Breast epithelium (tissue), 3 donors: ENCODE measurements at regions not wholly inside any gene's neighbourhood (a gene's known extent, or its start where the extent isn't known, plus 50 kb on each side); places are given as distances from the start of the nearest gene placed in this dataset.

Experiments
- CTCF ChIP-seq, 3 donors: fragments of 450-650 bp; IDR thresholded peaks; one replicate each; pipeline ENCODE4 v1.5.1; 2016 to 2017; ENCODE audit warnings: antibody characterized with exemption in 3 of 3, mild to moderate bottlenecking in 3 of 3, moderate library complexity in 3 of 3
- POLR2A ChIP-seq: fragments of 450-650 bp; IDR thresholded peaks from one replicate; pipeline ENCODE4 v1.6.1; 2016; ENCODE audit warnings: antibody characterized with exemption, mild to moderate bottlenecking, moderate library complexity

GRCh38 chr3:24645047-24645446, 150.4 kb upstream of the THRB start:
- TF ChIP-seq CTCF (IDR thresholded peaks at IDR 0.05) (no peak), POLR2A (no peak)
